Neural progenitor cell (in vitro differentiated cells): ENCODE measurements at regions not wholly inside any gene's neighbourhood (a gene's known extent, or its start where the extent isn't known, plus 50 kb on each side); places are given as distances from the start of the nearest gene placed in this dataset.

Experiments
- EZH2 ChIP-seq: fragments of 200-600 bp; sonication (generic); IDR thresholded peaks from 2 replicates; pipeline ENCODE4 v1.6.1; 2017; ENCODE audit warnings: antibody characterized with exemption, mild to moderate bottlenecking, moderate library complexity
- EZH2phosphoT487 ChIP-seq: fragments of 200-600 bp; sonication (generic); IDR thresholded peaks from 2 replicates; pipeline ENCODE4 v1.6.1; 2017; ENCODE audit warnings: antibody characterized with exemption
- TF ChIP-seq, protein P1 (sequence below): fragments of 200-600 bp; sonication (generic); IDR thresholded peaks from 2 replicates; pipeline ENCODE4 v1.5.1; 2017; ENCODE audit warnings: antibody characterized with exemption, mild to moderate bottlenecking

DNA sequence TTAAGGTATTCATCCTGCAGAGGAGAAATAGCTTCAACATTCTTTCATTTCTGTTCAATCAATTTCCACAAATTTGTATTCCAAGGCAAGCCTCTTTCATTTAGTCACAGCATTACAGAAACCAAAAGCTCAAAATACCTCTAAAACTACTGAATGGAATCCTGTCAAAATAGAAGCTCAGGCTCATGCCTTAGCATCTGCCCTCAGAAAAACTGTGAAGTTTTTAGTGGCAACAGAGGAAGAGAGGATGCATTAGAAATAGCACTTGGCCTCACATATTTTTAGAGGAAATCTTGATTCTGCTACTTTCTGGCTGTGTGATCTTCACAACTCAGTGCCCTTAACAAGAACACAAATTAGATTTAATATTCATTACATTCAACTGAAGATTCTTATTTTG lies 69.1 kb upstream of the GALNT13 start:
- TF ChIP-seq, protein P1, sequence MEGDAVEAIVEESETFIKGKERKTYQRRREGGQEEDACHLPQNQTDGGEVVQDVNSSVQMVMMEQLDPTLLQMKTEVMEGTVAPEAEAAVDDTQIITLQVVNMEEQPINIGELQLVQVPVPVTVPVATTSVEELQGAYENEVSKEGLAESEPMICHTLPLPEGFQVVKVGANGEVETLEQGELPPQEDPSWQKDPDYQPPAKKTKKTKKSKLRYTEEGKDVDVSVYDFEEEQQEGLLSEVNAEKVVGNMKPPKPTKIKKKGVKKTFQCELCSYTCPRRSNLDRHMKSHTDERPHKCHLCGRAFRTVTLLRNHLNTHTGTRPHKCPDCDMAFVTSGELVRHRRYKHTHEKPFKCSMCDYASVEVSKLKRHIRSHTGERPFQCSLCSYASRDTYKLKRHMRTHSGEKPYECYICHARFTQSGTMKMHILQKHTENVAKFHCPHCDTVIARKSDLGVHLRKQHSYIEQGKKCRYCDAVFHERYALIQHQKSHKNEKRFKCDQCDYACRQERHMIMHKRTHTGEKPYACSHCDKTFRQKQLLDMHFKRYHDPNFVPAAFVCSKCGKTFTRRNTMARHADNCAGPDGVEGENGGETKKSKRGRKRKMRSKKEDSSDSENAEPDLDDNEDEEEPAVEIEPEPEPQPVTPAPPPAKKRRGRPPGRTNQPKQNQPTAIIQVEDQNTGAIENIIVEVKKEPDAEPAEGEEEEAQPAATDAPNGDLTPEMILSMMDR, result no peak
- TF ChIP-seq EZH2phosphoT487, result no peak
- TF ChIP-seq EZH2, result no peak
